ENCODE measurements at regions not wholly inside any gene's neighbourhood (a gene's known extent, or its start where the extent isn't known, plus 50 kb on each side); places are given as distances from the start of the nearest gene placed in this dataset.

DNA sequence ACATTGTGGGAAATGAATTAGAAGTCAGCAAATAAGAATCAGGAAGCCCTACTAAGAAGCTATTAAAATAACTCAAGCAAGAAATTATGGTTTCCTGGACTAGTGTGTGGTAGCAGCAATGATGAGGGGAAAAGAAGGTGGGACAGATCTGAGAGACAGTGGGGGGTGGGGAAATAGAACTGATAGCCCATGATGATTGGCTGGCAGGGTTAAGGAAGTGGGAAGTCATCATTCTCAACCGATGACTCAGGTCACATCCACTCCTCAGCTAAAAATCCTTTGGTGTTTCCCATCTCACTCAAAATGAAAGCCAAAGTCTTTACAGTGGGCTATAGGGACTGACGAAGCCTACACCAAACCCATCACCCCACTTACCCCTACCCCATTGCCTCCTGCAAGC lies 153.9 kb upstream of the ARHGEF26 start:
- Histone ChIP-seq H3K27ac (no peak overlapping the region), H3K9me3 (no peaks in the 10 kb centered on the region), H3K36me3 (replicated peaks in 1 of 2; ENCODE audit: insufficient read depth in 1 of 2, low read depth in 2 of 2) (no peaks in the 10 kb centered on the region), H3K4me1 (no peaks in the 10 kb centered on the region), H3K27me3 (no peaks in the 10 kb centered on the region), H3K4me3 (no peak overlapping the region)
- TF ChIP-seq, protein P1, sequence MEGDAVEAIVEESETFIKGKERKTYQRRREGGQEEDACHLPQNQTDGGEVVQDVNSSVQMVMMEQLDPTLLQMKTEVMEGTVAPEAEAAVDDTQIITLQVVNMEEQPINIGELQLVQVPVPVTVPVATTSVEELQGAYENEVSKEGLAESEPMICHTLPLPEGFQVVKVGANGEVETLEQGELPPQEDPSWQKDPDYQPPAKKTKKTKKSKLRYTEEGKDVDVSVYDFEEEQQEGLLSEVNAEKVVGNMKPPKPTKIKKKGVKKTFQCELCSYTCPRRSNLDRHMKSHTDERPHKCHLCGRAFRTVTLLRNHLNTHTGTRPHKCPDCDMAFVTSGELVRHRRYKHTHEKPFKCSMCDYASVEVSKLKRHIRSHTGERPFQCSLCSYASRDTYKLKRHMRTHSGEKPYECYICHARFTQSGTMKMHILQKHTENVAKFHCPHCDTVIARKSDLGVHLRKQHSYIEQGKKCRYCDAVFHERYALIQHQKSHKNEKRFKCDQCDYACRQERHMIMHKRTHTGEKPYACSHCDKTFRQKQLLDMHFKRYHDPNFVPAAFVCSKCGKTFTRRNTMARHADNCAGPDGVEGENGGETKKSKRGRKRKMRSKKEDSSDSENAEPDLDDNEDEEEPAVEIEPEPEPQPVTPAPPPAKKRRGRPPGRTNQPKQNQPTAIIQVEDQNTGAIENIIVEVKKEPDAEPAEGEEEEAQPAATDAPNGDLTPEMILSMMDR (IDR thresholded peaks at IDR 0.05): no peak
- no peak for TF ChIP-seq POLR2A (IDR thresholded peaks at IDR 0.05)
- 81 to 85% methylated on average over 2 of the region's 2 CpGs for WGBS, 2 donors
- ATAC-seq (no peak), DNase-seq (no peak)
- intact Hi-C loops (cut with DNase I): no loop called here

DNA sequence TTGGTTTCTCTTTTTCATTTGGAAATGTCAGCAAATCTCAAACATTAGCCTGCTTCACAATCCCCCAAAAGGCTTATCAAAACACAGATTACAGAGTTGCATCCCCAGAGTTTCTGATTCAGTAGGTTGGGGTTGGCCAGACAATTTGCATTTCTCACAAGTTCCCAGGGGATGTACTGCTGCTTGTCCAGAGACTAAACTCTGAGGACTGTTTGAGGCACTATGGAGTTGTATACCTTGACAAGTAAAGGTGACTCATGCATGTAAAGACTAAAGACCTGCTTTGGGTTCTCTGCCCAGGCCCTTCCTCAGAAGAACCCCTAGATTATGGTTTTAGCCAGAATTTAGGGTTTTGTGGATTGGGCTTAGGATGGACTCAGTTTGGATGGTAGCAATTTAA lies 151.1 kb upstream of the ARHGEF26 start:
- H3K4me3 ChIP-seq: no peak overlapping the region
- H3K36me3 ChIP-seq (replicated peaks in 1 of 2; ENCODE audit: insufficient read depth in 1 of 2, low read depth in 2 of 2): no peaks in the 10 kb centered on the region
- H3K9me3 ChIP-seq: no peaks in the 10 kb centered on the region
- H3K4me1 ChIP-seq: no peaks in the 10 kb centered on the region
- TF ChIP-seq POLR2A (IDR thresholded peaks at IDR 0.05): no peak
- TF ChIP-seq, protein P1 (IDR thresholded peaks at IDR 0.05): no peak
- H3K27ac ChIP-seq: no peak overlapping the region
- no peaks in the 10 kb centered on the region for H3K27me3 ChIP-seq
- ATAC-seq (no peak), DNase-seq (no peak)
- intact Hi-C loops (cut with DNase I): no loop called here

DNA sequence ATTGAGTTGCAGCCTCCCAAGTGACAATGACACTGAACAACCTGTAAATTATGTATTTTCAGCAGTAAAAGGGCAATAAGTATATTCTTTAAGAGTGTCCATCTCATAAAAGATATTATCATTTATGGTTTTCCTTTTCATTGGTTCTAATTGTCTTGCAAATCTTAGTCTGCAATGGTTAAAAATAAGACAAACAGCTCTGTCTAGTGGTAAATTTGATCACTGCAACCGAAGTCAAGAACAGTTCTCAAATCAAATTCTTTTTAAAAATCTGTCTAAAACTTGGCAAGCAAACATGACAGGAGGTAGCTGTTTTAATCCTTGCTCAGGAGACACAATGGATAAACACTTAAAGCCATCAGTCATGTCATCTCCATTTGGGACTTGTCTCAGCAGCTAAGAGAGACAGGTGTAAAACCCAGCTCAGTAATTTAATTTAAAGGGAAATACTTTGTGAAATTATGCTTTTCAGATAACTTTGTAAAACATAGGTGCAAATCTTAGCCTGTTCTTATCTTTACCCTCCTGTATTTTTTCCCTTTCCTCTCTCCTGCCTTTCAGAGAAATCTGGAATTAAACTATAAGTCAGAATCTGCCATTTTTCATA lies 150.3 kb upstream of the ARHGEF26 start:
- TF ChIP-seq POLR2A (IDR thresholded peaks at IDR 0.05): no peak
- TF ChIP-seq, protein P1 (IDR thresholded peaks at IDR 0.05): peak in 5 of 7 experiments; percentile 11 to 36 (median 22)
- DNase-seq (no peak), ATAC-seq (no peak)
- intact Hi-C loops (cut with DNase I): no loop called here
- Histone ChIP-seq H3K27me3 (no peaks in the 10 kb centered on the region), H3K4me1 (no peaks in the 10 kb centered on the region), H3K9me3 (no peaks in the 10 kb centered on the region), H3K27ac (no peak overlapping the region), H3K36me3 (replicated peaks in 1 of 2; ENCODE audit: insufficient read depth in 1 of 2, low read depth in 2 of 2) (no peaks in the 10 kb centered on the region), H3K4me3 (no peak overlapping the region)
- 0% methylated on average over 1 of the region's 1 CpG for WGBS, 2 donors

DNA sequence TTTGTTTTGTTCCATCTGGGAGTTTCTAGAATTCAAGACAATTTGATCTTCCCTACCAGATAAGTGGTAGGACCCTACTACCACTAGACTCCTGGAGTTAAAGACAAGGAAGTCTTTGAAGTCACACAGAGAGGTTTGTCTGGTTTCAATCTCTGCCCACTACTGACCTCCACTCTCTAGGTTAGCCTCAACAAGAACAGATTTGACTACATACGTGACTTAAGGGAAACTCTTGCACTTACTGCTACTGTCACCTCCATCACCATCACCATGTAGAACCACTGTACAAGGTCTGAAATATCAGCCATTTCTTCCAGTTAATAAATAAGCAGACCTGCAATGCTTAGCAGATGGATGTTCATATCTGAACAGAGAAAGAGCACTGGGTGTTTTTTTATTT lies 148.3 kb upstream of the ARHGEF26 start:
- no peak for TF ChIP-seq POLR2A (IDR thresholded peaks at IDR 0.05)
- TF ChIP-seq, protein P1 (IDR thresholded peaks at IDR 0.05): no peak
- no peaks in the 10 kb centered on the region for H3K27me3 ChIP-seq
- no peak overlapping the region for H3K4me3 ChIP-seq
- ATAC-seq: no peak
- no peak for DNase-seq
- no peaks in the 10 kb centered on the region for H3K4me1 ChIP-seq
- H3K36me3 ChIP-seq (replicated peaks in 1 of 2; ENCODE audit: insufficient read depth in 1 of 2, low read depth in 2 of 2): no peaks in the 10 kb centered on the region
- intact Hi-C loops (cut with DNase I): no loop called here
- 56 to 72% methylated on average over 1 of the region's 1 CpG for WGBS, 2 donors
- no peaks in the 10 kb centered on the region for H3K9me3 ChIP-seq
- no peak overlapping the region for H3K27ac ChIP-seq

DNA sequence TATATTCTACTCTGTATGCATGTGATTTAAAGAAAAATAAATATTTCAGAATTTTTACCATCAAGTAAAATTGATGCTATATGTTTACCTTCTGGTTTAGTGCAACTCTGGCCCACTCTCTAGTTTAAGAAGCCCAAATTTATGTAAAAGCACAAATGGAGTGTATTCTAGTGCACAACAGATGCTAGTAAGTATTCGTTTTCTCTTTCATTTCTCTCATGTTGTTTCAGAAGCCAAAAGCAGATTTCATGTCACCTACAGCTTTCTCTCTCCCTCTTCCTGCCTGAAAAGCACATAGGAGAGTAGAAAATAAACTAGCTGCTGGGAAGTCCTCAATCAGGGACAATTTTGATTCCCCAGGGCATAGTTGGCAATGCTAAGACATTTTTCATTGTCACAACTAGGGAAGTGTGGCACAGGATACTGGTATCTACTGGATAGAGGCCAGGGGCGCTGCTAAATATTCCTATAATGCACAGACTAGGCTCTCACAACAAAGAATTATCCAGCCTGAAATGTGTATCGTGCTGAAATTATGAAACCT lies 147.4 kb upstream of the ARHGEF26 start:
- Histone ChIP-seq H3K36me3 (replicated peaks in 1 of 2; ENCODE audit: insufficient read depth in 1 of 2, low read depth in 2 of 2) (no peaks in the 10 kb centered on the region), H3K4me1 (no peaks in the 10 kb centered on the region), H3K27ac (no peak overlapping the region), H3K27me3 (no peaks in the 10 kb centered on the region), H3K4me3 (no peak overlapping the region), H3K9me3 (no peaks in the 10 kb centered on the region)
- 30 to 34% methylated on average over 3 of the region's 3 CpGs for WGBS, 2 donors
- ATAC-seq (no peak), DNase-seq (no peak)
- TF ChIP-seq, protein P1 (IDR thresholded peaks at IDR 0.05): no peak
- TF ChIP-seq POLR2A (IDR thresholded peaks at IDR 0.05): no peak
- intact Hi-C loops (cut with DNase I): no loop called here

Measured in body of pancreas (tissue), 4 donors.